B cell (primary cell): ENCODE measurements at regions not wholly inside any gene's neighbourhood (a gene's known extent, or its start where the extent isn't known, plus 50 kb on each side); places are given as distances from the start of the nearest gene placed in this dataset.

ENCODE experiments used
- ATAC-seq: fragments of 200-7000 bp; cut with Tn5 transposase; one replicate; pipeline ENCODE4 v1.10.0; 2021; ENCODE audit warnings: low read depth, mild to moderate bottlenecking, moderate number of reproducible peaks, moderate library complexity
- CTCF ChIA-PET: fragments of 350-600 bp; sonication (Branson Sonifier 250); formaldehyde crosslinking; loops from one replicate; lab custom pipeline; 2021; ENCODE audit warnings: antibody characterized with exemption, inconsistent platforms; lab: Charles Lee
- POLR2A ChIA-PET: fragments of 350-600 bp; sonication (Branson Sonifier 250); formaldehyde crosslinking; loops from one replicate; lab custom pipeline; 2021; ENCODE audit warnings: antibody characterized with exemption; lab: Charles Lee
- DNase-seq: peaks from one replicate; pipeline ENCODE4 v3.0.0; 2013
- H2AFZ ChIP-seq: 2 replicates; pipeline ENCODE4 v1.6.1; 2012; ENCODE audit warnings: mild to moderate bottlenecking, low read depth, low read length; ENCODE audit not compliant: insufficient read depth, poor library complexity, severe bottlenecking
- H3K27ac ChIP-seq, 2 donors: 1 replicate in 1 of 2; 2 replicates in 1 of 2; pipeline ENCODE4 v1.5.1; 2012 to 2013; ENCODE audit warnings: low read length in 2 of 2, mild to moderate bottlenecking in 2 of 2, moderate library complexity in 1 of 2
- H3K27me3 ChIP-seq, 4 experiments: fragments of 200-600 bp in 1 of 4; sonication (generic) in 1 of 4; replicated peaks in 1 of 4; 1 replicate in 2 of 4; 2 replicates in 2 of 4; pipeline versions ENCODE4 v1.6.1 to v1.7.0; 2013 to 2016; ENCODE audit warnings: low read length in 3 of 4, mild to moderate bottlenecking in 2 of 4, mixed read lengths in 1 of 4, moderate library complexity in 1 of 4; ENCODE audit not compliant: insufficient read depth in 4 of 4, control insufficient read depth in 3 of 4; ENCODE audit errors: control extremely low read depth in 1 of 4
- H3K36me3 ChIP-seq, 2 experiments: replicated peaks in 1 of 2; 1 replicate in 1 of 2; 2 replicates in 1 of 2; pipeline versions ENCODE4 v1.6.1 to v1.7.1; 2013; ENCODE audit warnings: low read length in 1 of 2; ENCODE audit not compliant: insufficient read depth in 2 of 2, control insufficient read depth in 1 of 2; ENCODE audit errors: control extremely low read depth in 1 of 2, extremely low read depth in 1 of 2
- H3K4me1 ChIP-seq, 2 donors: fragments of 200-600 bp in 1 of 2; sonication (generic) in 1 of 2; 1 replicate in 1 of 2; 2 replicates in 1 of 2; pipeline versions ENCODE4 v1.5.1 to v1.6.1; 2013 to 2017; ENCODE audit warnings: low read length in 2 of 2; ENCODE audit not compliant: control insufficient read depth in 2 of 2, insufficient read depth in 2 of 2
- H3K4me2 ChIP-seq: replicated peaks from 2 replicates; pipeline ENCODE3; 2012; ENCODE audit warnings: mild to moderate bottlenecking, low read depth, low read length; ENCODE audit not compliant: poor library complexity, severe bottlenecking
- H3K4me3 ChIP-seq, 5 experiments: fragments of 200-600 bp in 1 of 5; sonication (generic) in 1 of 5; 1 replicate in 3 of 5; 2 replicates in 2 of 5; pipeline versions ENCODE4 v1.5.1 to v1.7.0; 2011 to 2016; ENCODE audit warnings: low read length in 4 of 5, mild to moderate bottlenecking in 4 of 5, low read depth in 2 of 5, control low read depth in 1 of 5, moderate library complexity in 1 of 5; ENCODE audit not compliant: insufficient read depth in 1 of 5; ENCODE audit errors: control extremely low read depth in 1 of 5, extremely low read depth in 1 of 5
- H3K79me2 ChIP-seq: fragments of 200-600 bp; sonication (generic); one replicate; pipeline ENCODE4 v1.6.0; 2016; ENCODE audit warnings: low read length; ENCODE audit not compliant: control insufficient read depth, insufficient read depth
- H3K9ac ChIP-seq: fragments of 200-600 bp; sonication (generic); 2 replicates; pipeline ENCODE4 v1.6.1; 2017; ENCODE audit warnings: mild to moderate bottlenecking, low read length, moderate library complexity
- H3K9me3 ChIP-seq, 3 donors: one replicate each; pipeline versions ENCODE4 v1.6.1 to v1.7.1; 2013; ENCODE audit warnings: low read length in 2 of 3; ENCODE audit not compliant: control insufficient read depth in 2 of 3, insufficient read depth in 1 of 3; ENCODE audit errors: control extremely low read depth in 1 of 3
- H4K20me1 ChIP-seq: 2 replicates; pipeline ENCODE4 v1.6.0; 2012; ENCODE audit warnings: mild to moderate bottlenecking, low read length; ENCODE audit not compliant: insufficient read depth, control insufficient read depth, poor library complexity, severe bottlenecking
- H3K27ac Mint-ChIP-seq: one replicate; pipeline ENCODE4 v1.8.0; 2021; ENCODE audit warnings: mixed read lengths
- H3K27me3 Mint-ChIP-seq: one replicate; pipeline ENCODE4 v1.8.0; 2021; ENCODE audit warnings: mixed read lengths
- H3K4me1 Mint-ChIP-seq: one replicate; pipeline ENCODE4 v1.8.0; 2021; ENCODE audit warnings: mixed read lengths
- H3K4me3 Mint-ChIP-seq: one replicate; pipeline ENCODE4 v1.8.0; 2021; ENCODE audit warnings: mixed read lengths
- H3K9me3 Mint-ChIP-seq: one replicate; pipeline ENCODE4 v1.8.0; 2022; ENCODE audit warnings: mixed read lengths; ENCODE audit not compliant: insufficient read depth
- EZH2 ChIP-seq: IDR thresholded peaks from 2 replicates; pipeline ENCODE4 v1.6.1; 2012; ENCODE audit warnings: borderline replicate concordance, low read depth, mild to moderate bottlenecking, moderate library complexity, low read length; ENCODE audit not compliant: insufficient read depth, poor library complexity, severe bottlenecking
- WGBS: methylation state at CpG from one replicate; pipeline ENCODE4 v1.1.5; 2013; ENCODE audit warnings: missing lambda C conversion rate; ENCODE audit not compliant: insufficient coverage; 5-methylcytosine and 5-hydroxymethylcytosine counted together
- intact Hi-C: fragments of 100-400 bp; cut with micrococcal nuclease; formaldehyde crosslinking; loops from one replicate; pipeline ENCODE4 v1.10.0; 2022
- TF ChIP-seq, protein P1 (sequence below): fragments of 200-600 bp; IDR thresholded peaks from one replicate; pipeline ENCODE4 v1.8.0; 2022; ENCODE audit warnings: antibody characterized with exemption, mild to moderate bottlenecking

DNA sequence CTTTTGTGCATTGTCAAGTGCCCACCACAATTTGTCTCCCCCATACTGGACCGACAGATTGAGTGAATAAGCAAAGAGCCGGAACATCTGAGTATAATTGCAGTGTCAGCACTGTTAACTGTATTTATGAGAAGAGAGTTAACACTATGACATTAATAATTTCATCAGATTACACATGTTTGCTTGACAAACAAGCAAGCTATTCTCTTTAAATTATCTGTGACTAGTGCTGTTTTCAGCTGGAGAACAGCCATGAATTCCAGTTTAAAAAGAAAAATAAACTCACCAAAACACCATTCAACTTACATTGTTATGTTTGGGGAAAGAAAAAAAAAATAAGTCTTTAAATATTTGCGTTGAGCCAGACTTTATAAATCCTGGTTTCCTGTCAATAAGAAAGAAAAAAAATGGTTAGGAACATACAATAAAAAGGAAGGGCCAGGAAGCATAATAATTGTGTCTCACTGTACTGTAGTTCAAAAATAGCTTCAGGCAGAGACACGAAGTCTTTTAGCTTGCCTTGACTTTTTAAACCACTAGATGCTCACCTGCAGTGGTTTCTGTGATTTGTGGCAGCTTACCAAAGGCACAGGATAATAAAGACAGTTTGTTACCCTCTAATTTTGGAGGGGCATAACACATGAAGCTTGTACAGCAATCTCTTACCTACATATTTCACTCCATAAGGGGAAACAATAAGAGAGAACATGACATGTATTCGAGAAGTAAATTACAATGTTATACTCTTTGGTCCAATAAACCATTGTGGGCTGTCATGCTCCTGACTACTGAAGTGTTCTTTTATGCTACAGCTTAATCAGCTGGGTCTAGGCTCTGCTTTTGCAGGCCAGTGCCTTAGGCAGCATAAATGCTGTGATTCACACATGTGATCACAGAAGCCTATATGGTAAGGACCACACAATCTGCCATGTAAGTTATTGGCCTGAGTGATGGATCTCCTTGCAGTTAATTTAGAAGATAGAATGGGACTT lies 302.0 kb upstream of the ADGRL2 start:
- Histone ChIP-seq H3K36me3 (no peaks in the 10 kb centered on the region), H2AFZ (no peak overlapping the region), H3K9me3 (no peaks in the 10 kb centered on the region), H3K27me3 (no peaks in the 10 kb centered on the region), H3K79me2 (no peaks in the 10 kb centered on the region), H4K20me1 (no peaks in the 10 kb centered on the region), H3K27ac (no peak overlapping the region), H3K4me2 (no peak overlapping the region), H3K9ac (no peak overlapping the region), H3K4me1 (no peaks in the 10 kb centered on the region), H3K4me3 (no peak overlapping the region)
- DNase-seq (no peak), ATAC-seq (no peak)
- WGBS = no CpG with 5 or more reads among the region's 5 CpGs
- H3K27me3 Mint-ChIP-seq = no peaks in the 10 kb centered on the region
- H3K4me1 Mint-ChIP-seq = no peaks in the 10 kb centered on the region
- TF ChIP-seq EZH2 = no peak
- TF ChIP-seq, protein P1, sequence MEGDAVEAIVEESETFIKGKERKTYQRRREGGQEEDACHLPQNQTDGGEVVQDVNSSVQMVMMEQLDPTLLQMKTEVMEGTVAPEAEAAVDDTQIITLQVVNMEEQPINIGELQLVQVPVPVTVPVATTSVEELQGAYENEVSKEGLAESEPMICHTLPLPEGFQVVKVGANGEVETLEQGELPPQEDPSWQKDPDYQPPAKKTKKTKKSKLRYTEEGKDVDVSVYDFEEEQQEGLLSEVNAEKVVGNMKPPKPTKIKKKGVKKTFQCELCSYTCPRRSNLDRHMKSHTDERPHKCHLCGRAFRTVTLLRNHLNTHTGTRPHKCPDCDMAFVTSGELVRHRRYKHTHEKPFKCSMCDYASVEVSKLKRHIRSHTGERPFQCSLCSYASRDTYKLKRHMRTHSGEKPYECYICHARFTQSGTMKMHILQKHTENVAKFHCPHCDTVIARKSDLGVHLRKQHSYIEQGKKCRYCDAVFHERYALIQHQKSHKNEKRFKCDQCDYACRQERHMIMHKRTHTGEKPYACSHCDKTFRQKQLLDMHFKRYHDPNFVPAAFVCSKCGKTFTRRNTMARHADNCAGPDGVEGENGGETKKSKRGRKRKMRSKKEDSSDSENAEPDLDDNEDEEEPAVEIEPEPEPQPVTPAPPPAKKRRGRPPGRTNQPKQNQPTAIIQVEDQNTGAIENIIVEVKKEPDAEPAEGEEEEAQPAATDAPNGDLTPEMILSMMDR = no peak
- no peak overlapping the region for H3K4me3 Mint-ChIP-seq
- intact Hi-C loops = no loop called here
- H3K9me3 Mint-ChIP-seq = no peaks in the 10 kb centered on the region
- CTCF ChIA-PET = no interaction called here
- POLR2A ChIA-PET = no interaction called here
- H3K27ac Mint-ChIP-seq = no peak overlapping the region

DNA sequence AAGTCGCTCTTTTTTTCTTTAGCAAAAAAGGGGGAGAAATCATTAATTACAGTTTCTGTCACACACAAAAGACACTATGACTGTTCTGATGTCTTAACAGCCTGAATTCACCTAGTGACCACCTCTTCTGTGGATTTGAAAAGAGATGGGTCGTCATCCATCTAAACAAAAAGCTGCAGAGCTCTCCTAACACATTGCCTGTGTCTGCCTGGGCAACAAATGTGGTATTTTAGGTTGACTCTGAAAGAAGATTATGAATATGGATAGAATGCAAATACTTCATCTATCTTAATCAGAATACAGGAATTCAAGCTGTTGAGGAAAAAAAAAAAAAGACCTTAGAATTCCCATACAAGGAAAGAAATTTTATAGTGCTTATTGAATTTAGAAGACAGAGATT lies 304.4 kb upstream of the ADGRL2 start:
- Histone ChIP-seq H3K4me2 (no peak overlapping the region), H3K36me3 (no peaks in the 10 kb centered on the region), H3K27me3 (no peaks in the 10 kb centered on the region), H4K20me1 (no peaks in the 10 kb centered on the region), H3K79me2 (no peaks in the 10 kb centered on the region), H3K4me3 (no peak overlapping the region), H3K4me1 (no peaks in the 10 kb centered on the region), H3K27ac (no peak overlapping the region), H3K9ac (no peak overlapping the region), H3K9me3 (no peaks in the 10 kb centered on the region), H2AFZ (no peak overlapping the region)
- H3K9me3 Mint-ChIP-seq = no peaks in the 10 kb centered on the region
- WGBS = no CpG with 5 or more reads among the region's 2 CpGs
- H3K4me3 Mint-ChIP-seq = no peak overlapping the region
- CTCF ChIA-PET = interaction anchor here (0.7 kb wide), 1 partner anchor 670 kb away, joined by 3 read pairs; no protein-coding TSS in a partner anchor
- no peaks in the 10 kb centered on the region for H3K4me1 Mint-ChIP-seq
- DNase-seq = no peak
- POLR2A ChIA-PET = no interaction called here
- no peak for TF ChIP-seq EZH2
- TF ChIP-seq, protein P1 = no peak
- H3K27me3 Mint-ChIP-seq = no peaks in the 10 kb centered on the region
- H3K27ac Mint-ChIP-seq = no peak overlapping the region
- no peak for ATAC-seq
- intact Hi-C loops = no loop called here
